Ovary (tissue), 7 donors: ENCODE measurements at regions not wholly inside any gene's neighbourhood (a gene's known extent, or its start where the extent isn't known, plus 50 kb on each side); places are given as distances from the start of the nearest gene placed in this dataset.

Source experiments
- DNase-seq, 5 donors: peaks; one replicate each; pipeline ENCODE4 v3.0.0-alpha.2; 2019 to 2020
- H3K27ac ChIP-seq, 2 donors: fragments of 200-600 bp; one replicate each; pipeline versions ENCODE4 v1.5.1 to v1.8.0; 2019 to 2022
- H3K27me3 ChIP-seq: fragments of 200-600 bp; one replicate; pipeline ENCODE4 v1.8.0; 2022
- H3K36me3 ChIP-seq: fragments of 200-600 bp; sonication (generic); one replicate; pipeline ENCODE4 v1.5.1; 2019
- H3K4me1 ChIP-seq: one replicate; pipeline ENCODE4 v1.8.1; 2013; ENCODE audit warnings: mild to moderate bottlenecking, moderate library complexity; ENCODE audit not compliant: insufficient read depth
- H3K4me3 ChIP-seq: fragments of 200-600 bp; sonication (generic); one replicate; pipeline ENCODE4 v1.5.1; 2017
- H3K9me3 ChIP-seq, 2 donors: fragments of 200-600 bp in 1 of 2; sonication (generic) in 1 of 2; one replicate each; pipeline versions ENCODE4 v1.5.1 to v1.8.1; 2013 to 2019; ENCODE audit warnings: mild to moderate bottlenecking in 1 of 2, moderate library complexity in 1 of 2
- EP300 ChIP-seq: sonication (generic); formaldehyde crosslinking; IDR thresholded peaks from one replicate; pipeline ENCODE4 v1.6.1; 2017; ENCODE audit warnings: antibody characterized with exemption
- POLR2A ChIP-seq: fragments of 450-650 bp; IDR thresholded peaks from one replicate; pipeline ENCODE4 v1.6.1; 2017; ENCODE audit warnings: antibody characterized with exemption, mild to moderate bottlenecking, moderate library complexity
- WGBS, 3 donors: extraction: QIAGEN DNeasy Blood & Tissue Kit in 1 of 3; methylation state at CpG; one replicate each; pipeline versions ENCODE4 v1.1.5 to v1.1.7; 2013 to 2017; 5-methylcytosine and 5-hydroxymethylcytosine counted together
- intact Hi-C, 4 donors: fragments of 100-400 bp; cut with DNase I; formaldehyde crosslinking; loops; one replicate each; pipeline versions ENCODE4 v1.11.0 to v1.15.1; 2022 to 2023
- TF ChIP-seq, protein P1 (sequence below), 3 donors: fragments of 450-650 bp in 2 of 3; fragments of 200-600 bp in 1 of 3; IDR thresholded peaks; one replicate each; pipeline versions ENCODE4 v1.5.1 to v1.8.0; 2016 to 2022; ENCODE audit warnings: antibody characterized with exemption in 3 of 3, mild to moderate bottlenecking in 1 of 3
- donor health status: DM: no; HTN: no; CAD: no; lungs with moderate emphysema.
- donor health status: DM: no; HTN: no; CAD: no.
- donor health status: Bipolar disorder and iron deficiency.
- donor health status: DM: no; HTN: no; CAD: no.
- donor health status: DM: yes; HTN: yes; CAD: no.

- peaks cover 0 to 2% of the 10 kb centered on the region in 2 donors for H3K9me3 ChIP-seq
- H3K27me3 ChIP-seq: no peaks in the 10 kb centered on the region
- 48 to 78% (median 77%) methylated on average over 2 of the region's 2 CpGs for WGBS, 3 donors
- intact Hi-C loops: no loop called here
- H3K4me3 ChIP-seq: no peak overlapping the region
- no peak overlapping the region for H3K27ac ChIP-seq
- no peaks in the 10 kb centered on the region for H3K4me1 ChIP-seq
- no peaks in the 10 kb centered on the region for H3K36me3 ChIP-seq
- DNase-seq: no peak
- TF ChIP-seq POLR2A (no peak), EP300 (no peak)
- TF ChIP-seq, protein P1, sequence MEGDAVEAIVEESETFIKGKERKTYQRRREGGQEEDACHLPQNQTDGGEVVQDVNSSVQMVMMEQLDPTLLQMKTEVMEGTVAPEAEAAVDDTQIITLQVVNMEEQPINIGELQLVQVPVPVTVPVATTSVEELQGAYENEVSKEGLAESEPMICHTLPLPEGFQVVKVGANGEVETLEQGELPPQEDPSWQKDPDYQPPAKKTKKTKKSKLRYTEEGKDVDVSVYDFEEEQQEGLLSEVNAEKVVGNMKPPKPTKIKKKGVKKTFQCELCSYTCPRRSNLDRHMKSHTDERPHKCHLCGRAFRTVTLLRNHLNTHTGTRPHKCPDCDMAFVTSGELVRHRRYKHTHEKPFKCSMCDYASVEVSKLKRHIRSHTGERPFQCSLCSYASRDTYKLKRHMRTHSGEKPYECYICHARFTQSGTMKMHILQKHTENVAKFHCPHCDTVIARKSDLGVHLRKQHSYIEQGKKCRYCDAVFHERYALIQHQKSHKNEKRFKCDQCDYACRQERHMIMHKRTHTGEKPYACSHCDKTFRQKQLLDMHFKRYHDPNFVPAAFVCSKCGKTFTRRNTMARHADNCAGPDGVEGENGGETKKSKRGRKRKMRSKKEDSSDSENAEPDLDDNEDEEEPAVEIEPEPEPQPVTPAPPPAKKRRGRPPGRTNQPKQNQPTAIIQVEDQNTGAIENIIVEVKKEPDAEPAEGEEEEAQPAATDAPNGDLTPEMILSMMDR (IDR thresholded peaks at IDR 0.05): no peak
Observed at GRCh38 chr5:97832645-97833296, 649.7 kb upstream of the RIOK2 start.

- Histone ChIP-seq H3K4me3 (no peak overlapping the region), H3K9me3 (peaks cover 0 to 2% of the 10 kb centered on the region in 2 donors), H3K4me1 (no peaks in the 10 kb centered on the region), H3K27ac (no peak overlapping the region), H3K27me3 (no peaks in the 10 kb centered on the region), H3K36me3 (no peaks in the 10 kb centered on the region)
- intact Hi-C loops: no loop called here
- no peak for TF ChIP-seq EP300
- TF ChIP-seq, protein P1 (IDR thresholded peaks at IDR 0.05): no peak
- WGBS, 3 donors: 53 to 69% (median 68%) methylated on average over 1 of the region's 1 CpG
- DNase-seq: no peak
Observed at GRCh38 chr5:97834561-97834960, 651.5 kb upstream of the RIOK2 start.

DNA sequence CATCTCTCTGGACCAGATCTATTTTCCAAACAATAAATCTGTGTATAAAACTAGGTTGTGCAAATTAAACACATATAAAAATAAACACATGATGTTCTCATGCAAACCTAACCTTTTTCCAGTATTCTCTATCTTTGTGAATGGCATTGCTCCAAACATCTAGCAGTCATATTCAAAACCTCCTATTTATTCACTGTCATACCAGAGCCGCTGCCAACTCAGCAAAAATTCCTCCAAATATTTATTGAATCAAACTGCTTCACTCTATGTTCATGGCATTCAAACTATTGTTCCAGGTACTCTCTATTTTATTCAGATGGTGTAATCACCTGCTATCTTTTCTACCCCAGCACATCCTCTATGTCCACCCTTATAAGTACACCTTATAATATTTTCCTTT is 652.1 kb upstream of the RIOK2 start:
- TF ChIP-seq, protein P1 (IDR thresholded peaks at IDR 0.05): no peak
- no peak for TF ChIP-seq EP300
- TF ChIP-seq POLR2A: no peak
- Histone ChIP-seq H3K27ac (no peak overlapping the region), H3K36me3 (no peaks in the 10 kb centered on the region), H3K4me3 (no peak overlapping the region), H3K27me3 (no peaks in the 10 kb centered on the region), H3K4me1 (no peaks in the 10 kb centered on the region), H3K9me3 (peaks cover 0 to 2% of the 10 kb centered on the region in 2 donors)
- 74 to 85% (median 77%) methylated on average over 1 of the region's 1 CpG for WGBS, 3 donors
- intact Hi-C loops: no loop called here
- DNase-seq: no peak

GRCh38 chr5:97836816-97837215 is 653.8 kb upstream of the RIOK2 start:
- H3K36me3 ChIP-seq: no peaks in the 10 kb centered on the region
- H3K4me1 ChIP-seq: no peaks in the 10 kb centered on the region
- WGBS, 3 donors: 91 to 98% (median 96%) methylated on average over 4 of the region's 4 CpGs
- no peak for TF ChIP-seq POLR2A
- TF ChIP-seq, protein P1 (IDR thresholded peaks at IDR 0.05): no peak
- no peak for TF ChIP-seq EP300
- no peak overlapping the region for H3K27ac ChIP-seq
- intact Hi-C loops: no loop called here
- no peaks in the 10 kb centered on the region for H3K27me3 ChIP-seq
- no peak overlapping the region for H3K4me3 ChIP-seq
- DNase-seq: no peak
- H3K9me3 ChIP-seq: peaks cover 0 to 2% of the 10 kb centered on the region in 2 donors
